ENCODE measurements at regions not wholly inside any gene's neighbourhood (a gene's known extent, or its start where the extent isn't known, plus 50 kb on each side); places are given as distances from the start of the nearest gene placed in this dataset.

DNA sequence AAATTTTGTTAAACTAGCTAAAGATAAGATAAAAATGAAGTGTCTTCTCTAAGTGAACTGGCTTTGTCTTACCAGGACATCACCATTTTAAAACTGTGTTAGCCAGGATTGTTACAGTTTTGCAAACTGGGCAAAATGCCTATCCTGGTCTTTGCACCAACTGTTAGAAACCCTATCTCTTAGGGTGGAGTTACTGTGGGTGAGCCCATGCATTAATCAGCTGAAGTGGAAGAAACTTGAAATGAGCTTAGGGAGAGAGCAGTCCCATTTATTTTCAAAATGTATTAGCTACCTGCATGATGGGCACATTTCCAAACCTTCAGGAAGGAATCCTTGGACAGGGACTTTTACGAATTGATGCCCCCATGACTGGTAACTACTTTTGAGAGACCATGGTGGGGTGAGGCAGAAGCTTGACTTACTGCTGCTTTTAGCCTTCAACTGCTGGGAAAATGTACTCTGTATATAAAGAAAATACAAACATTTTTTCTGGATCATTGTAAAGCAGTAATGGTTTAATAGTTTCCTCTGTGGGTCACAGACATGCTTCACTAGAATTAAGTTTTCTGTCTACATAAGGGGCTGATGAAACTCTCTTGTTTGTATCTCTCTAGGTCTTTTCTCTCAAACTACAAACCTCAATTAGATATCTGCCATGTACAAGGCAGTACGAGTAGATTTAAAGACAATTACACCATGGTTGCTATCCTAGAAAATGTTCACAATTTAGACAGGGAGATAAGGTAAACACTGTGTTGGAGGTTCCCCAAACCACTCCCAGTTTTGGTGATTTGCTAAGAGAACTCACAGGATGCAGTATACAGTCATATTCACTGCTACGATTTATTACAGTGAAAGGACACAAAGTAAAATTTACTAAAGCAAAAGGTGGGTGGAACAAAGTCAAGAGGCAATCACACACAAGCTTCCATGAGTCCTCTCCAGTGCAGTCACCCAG lies 321.4 kb upstream of the MMADHC start:
- TF ChIP-seq EZH2phosphoT487 (IDR thresholded peaks at IDR 0.05; ENCODE audit: insufficient read depth, low read depth) (no peak), EZH2 (IDR thresholded peaks at IDR 0.05; ENCODE audit: insufficient read depth, poor library complexity, severe bottlenecking) (no peak)
